GM18498 (cell line): ENCODE measurements at regions not wholly inside any gene's neighbourhood (a gene's known extent, or its start where the extent isn't known, plus 50 kb on each side); places are given as distances from the start of the nearest gene placed in this dataset.
"Not testable (repeated sequence)": the region's sequence is repeated elsewhere in the genome, so short reads cannot be mapped to it uniquely, and the experiment has no call there.

ENCODE experiments used
- ATAC-seq: cut with Tn5 transposase; IDR thresholded peaks from one replicate; pipeline ENCODE4 v1.9.1; 2021; ENCODE audit warnings: mild to moderate bottlenecking, moderate library complexity; ENCODE audit not compliant: unreplicated experiment

GRCh38 chr12:67070307-67070600 is 198.9 kb upstream of the CAND1 start:
- no peak for ATAC-seq

- no peak for ATAC-seq
These were observed 198.6 kb upstream of the CAND1 start for GRCh38 chr12:67070604-67071003.

- ATAC-seq, result not testable (repeated sequence)
These were observed 196.9 kb upstream of the CAND1 start for GRCh38 chr12:67072281-67072680.

- no peak for ATAC-seq
These were observed 195.8 kb upstream of the CAND1 start for GRCh38 chr12:67073336-67073735.

- ATAC-seq, result no peak
These were observed 195.1 kb upstream of the CAND1 start for GRCh38 chr12:67074072-67074471.

- no peak for ATAC-seq
These were observed 191.5 kb upstream of the CAND1 start for GRCh38 chr12:67077617-67078016.

- ATAC-seq, result no peak
These were observed 190.2 kb upstream of the CAND1 start for GRCh38 chr12:67078957-67079356.

GRCh38 chr12:67080637-67081036 is 188.5 kb upstream of the CAND1 start:
- ATAC-seq, result no peak

- ATAC-seq, result no peak
These were observed 186.9 kb upstream of the CAND1 start for GRCh38 chr12:67082221-67082620.

GRCh38 chr12:67085699-67086098 is 183.5 kb upstream of the CAND1 start:
- ATAC-seq, result no peak

- ATAC-seq, result no peak
These were observed 183.0 kb upstream of the CAND1 start for GRCh38 chr12:67086116-67086515.

GRCh38 chr12:67088401-67089118 is 180.6 kb upstream of the CAND1 start:
- no peak for ATAC-seq

GRCh38 chr12:67091204-67091603 is 178.0 kb upstream of the CAND1 start:
- no peak for ATAC-seq

- no peak for ATAC-seq
These were observed 177.5 kb upstream of the CAND1 start for GRCh38 chr12:67091678-67092077.

- not testable (repeated sequence) for ATAC-seq
These were observed 176.2 kb upstream of the CAND1 start for GRCh38 chr12:67092934-67093333.

- ATAC-seq, result no peak
These were observed 172.4 kb upstream of the CAND1 start for GRCh38 chr12:67096533-67097318.

GRCh38 chr12:67099858-67100257 is 169.3 kb upstream of the CAND1 start:
- no peak for ATAC-seq

- ATAC-seq, result no peak
These were observed 165.6 kb upstream of the CAND1 start for GRCh38 chr12:67103521-67103920.

- ATAC-seq, result no peak
These were observed 161.9 kb upstream of the CAND1 start for GRCh38 chr12:67107235-67107634.

- no peak for ATAC-seq
These were observed 161.3 kb upstream of the CAND1 start for GRCh38 chr12:67107751-67108269.

- ATAC-seq, result not testable (repeated sequence)
These were observed 158.8 kb upstream of the CAND1 start for GRCh38 chr12:67110345-67110744.

- no peak for ATAC-seq
These were observed 158.0 kb upstream of the CAND1 start for GRCh38 chr12:67111182-67111581.
